GM12892 (cell line): ENCODE measurements at regions not wholly inside any gene's neighbourhood (a gene's known extent, or its start where the extent isn't known, plus 50 kb on each side); places are given as distances from the start of the nearest gene placed in this dataset.

ENCODE experiments used
- POLR2A ChIP-seq: IDR thresholded peaks from 2 replicates; pipeline ENCODE4 v1.6.1; 2011; ENCODE audit warnings: low read depth, low read length, control low read depth
- POLR2AphosphoS5 ChIP-seq: IDR thresholded peaks from 2 replicates; pipeline ENCODE4 v1.6.1; 2011; ENCODE audit warnings: low read depth, low read length, control low read depth
- TAF1 ChIP-seq: IDR thresholded peaks from 2 replicates; pipeline ENCODE4 v1.6.1; 2011; ENCODE audit warnings: low read depth, mild to moderate bottlenecking, control low read depth, low read length, borderline replicate concordance

DNA sequence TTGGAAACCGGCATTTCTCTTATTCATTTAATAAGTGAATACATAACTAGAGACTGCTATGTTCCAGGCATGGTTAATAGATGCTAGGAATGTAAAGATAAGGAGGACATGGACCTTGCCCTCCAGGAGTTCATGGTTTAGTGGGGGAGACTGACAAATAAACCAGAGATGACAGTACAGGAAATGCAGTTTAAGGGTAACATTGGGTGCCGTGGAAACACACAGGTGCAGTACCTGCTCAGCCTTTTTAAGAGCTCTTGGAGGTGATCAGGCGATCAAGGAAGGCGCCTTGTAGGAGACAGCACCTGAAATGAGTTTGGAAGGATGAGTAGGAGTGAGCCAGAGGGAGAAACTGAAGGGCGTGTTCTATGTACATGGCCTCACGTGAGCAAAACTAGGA, 145.8 kb downstream of the AASDH start:
- TF ChIP-seq POLR2A (no peak), TAF1 (no peak), POLR2AphosphoS5 (no peak)
